ENCODE measurements at regions not wholly inside any gene's neighbourhood (a gene's known extent, or its start where the extent isn't known, plus 50 kb on each side); places are given as distances from the start of the nearest gene placed in this dataset.

GRCh38 chr17:72351365-72351764 lies 230.5 kb downstream of the SOX9 start:
- peaks cover 4 to 38% of the 10 kb centered on the region in 2 experiments for H3K9me3 ChIP-seq (ENCODE audit: control insufficient read depth in 1 of 2, insufficient read depth in 1 of 2, low read length in 2 of 2)
- no peaks in the 10 kb centered on the region for H3K36me3 ChIP-seq (ENCODE audit: insufficient read depth, low read length)
- Mint-ChIP-seq H3K9me3 (peaks cover 11% of the 10 kb centered on the region), H3K27me3 (peaks cover 7% of the 10 kb centered on the region), H3K36me3 (ENCODE audit: low read depth) (no peaks in the 10 kb centered on the region), H3K4me1 (ENCODE audit: low read depth) (no peaks in the 10 kb centered on the region), H3K27ac (no peak overlapping the region), H3K4me3 (no peak overlapping the region)
- no peak for ATAC-seq (ENCODE audit: poor library complexity)
- no peaks in the 10 kb centered on the region for H3K4me1 ChIP-seq (ENCODE audit: insufficient read depth, low read length)
- CTCF ChIA-PET, result no interaction called here
- no peak for DNase-seq
- H3K4me3 ChIP-seq (ENCODE audit: low read length), result no peak overlapping the region
- POLR2A ChIA-PET, result no interaction called here
- H3K27me3 ChIP-seq (ENCODE audit: control insufficient read depth in 1 of 2, insufficient read depth in 2 of 2, low read length in 2 of 2), result peaks cover 0 to 3% of the 10 kb centered on the region in 2 experiments
- H3K27ac ChIP-seq (ENCODE audit: low read depth in 1 of 2, low read length in 2 of 2), result no peak overlapping the region
- TF ChIP-seq CTCF (IDR thresholded peaks at IDR 0.05), result no peak
- intact Hi-C loops (cut with DNase I, micrococcal nuclease), result no loop called here

- ChIA-PET POLR2A (no interaction called here), CTCF (no interaction called here)
- no peak overlapping the region for H3K4me3 ChIP-seq (ENCODE audit: low read length)
- intact Hi-C loops (cut with DNase I, micrococcal nuclease), result no loop called here
- no peaks in the 10 kb centered on the region for H3K4me1 ChIP-seq (ENCODE audit: insufficient read depth, low read length)
- peaks cover 4 to 39% of the 10 kb centered on the region in 2 experiments for H3K9me3 ChIP-seq (ENCODE audit: control insufficient read depth in 1 of 2, insufficient read depth in 1 of 2, low read length in 2 of 2)
- no peak for TF ChIP-seq CTCF (IDR thresholded peaks at IDR 0.05)
- no peak for DNase-seq
- Mint-ChIP-seq H3K4me3 (no peak overlapping the region), H3K9me3 (peaks cover 11% of the 10 kb centered on the region), H3K27me3 (peaks cover 7% of the 10 kb centered on the region), H3K36me3 (ENCODE audit: low read depth) (no peaks in the 10 kb centered on the region), H3K4me1 (ENCODE audit: low read depth) (no peaks in the 10 kb centered on the region), H3K27ac (no peak overlapping the region)
- H3K36me3 ChIP-seq (ENCODE audit: insufficient read depth, low read length), result no peaks in the 10 kb centered on the region
- no peak for ATAC-seq (ENCODE audit: poor library complexity)
- peaks cover 0 to 3% of the 10 kb centered on the region in 2 experiments for H3K27me3 ChIP-seq (ENCODE audit: control insufficient read depth in 1 of 2, insufficient read depth in 2 of 2, low read length in 2 of 2)
- no peak overlapping the region for H3K27ac ChIP-seq (ENCODE audit: low read depth in 1 of 2, low read length in 2 of 2)
Measured at GRCh38 chr17:72351884-72352346, 231.1 kb downstream of the SOX9 start.

- TF ChIP-seq CTCF (IDR thresholded peaks at IDR 0.05), result no peak
- no peak overlapping the region for H3K4me3 ChIP-seq (ENCODE audit: low read length)
- Mint-ChIP-seq H3K27me3 (peaks cover 7% of the 10 kb centered on the region), H3K4me1 (ENCODE audit: low read depth) (no peaks in the 10 kb centered on the region), H3K36me3 (ENCODE audit: low read depth) (no peaks in the 10 kb centered on the region), H3K27ac (no peak overlapping the region), H3K9me3 (peaks cover 11% of the 10 kb centered on the region), H3K4me3 (no peak overlapping the region)
- ChIA-PET CTCF (no interaction called here), POLR2A (no interaction called here)
- no peaks in the 10 kb centered on the region for H3K4me1 ChIP-seq (ENCODE audit: insufficient read depth, low read length)
- no peaks in the 10 kb centered on the region for H3K36me3 ChIP-seq (ENCODE audit: insufficient read depth, low read length)
- ATAC-seq (ENCODE audit: poor library complexity) (no peak), DNase-seq (no peak)
- H3K27me3 ChIP-seq (ENCODE audit: control insufficient read depth in 1 of 2, insufficient read depth in 2 of 2, low read length in 2 of 2), result no peaks in the 10 kb centered on the region
- intact Hi-C loops (cut with DNase I, micrococcal nuclease), result no loop called here
- peaks cover 4 to 36% of the 10 kb centered on the region in 2 experiments for H3K9me3 ChIP-seq (ENCODE audit: control insufficient read depth in 1 of 2, insufficient read depth in 1 of 2, low read length in 2 of 2)
- no peak overlapping the region for H3K27ac ChIP-seq (ENCODE audit: low read depth in 1 of 2, low read length in 2 of 2)
Measured at GRCh38 chr17:72353502-72353901, 232.7 kb downstream of the SOX9 start.

Measured in CD4-positive, alpha-beta T cell (primary cell).